NB4 (cell line): ENCODE measurements at regions not wholly inside any gene's neighbourhood (a gene's known extent, or its start where the extent isn't known, plus 50 kb on each side); places are given as distances from the start of the nearest gene placed in this dataset.

ENCODE experiments used
- DNase-seq: peaks from one replicate; pipeline ENCODE4 v3.0.0; 2010; ENCODE audit warnings: low read depth
- H3K4me3 ChIP-seq: one replicate; pipeline ENCODE4 v1.5.1; 2011; ENCODE audit warnings: mild to moderate bottlenecking, low read depth, low read length, moderate library complexity
- MYC ChIP-seq: IDR thresholded peaks from 2 replicates; pipeline ENCODE4 v1.6.1; 2011; ENCODE audit warnings: low read depth, low read length
- POLR2A ChIP-seq: IDR thresholded peaks from 2 replicates; pipeline ENCODE4 v1.6.1; 2011; ENCODE audit warnings: mild to moderate bottlenecking; ENCODE audit not compliant: insufficient read length; ENCODE audit errors: extremely low read depth
- TF ChIP-seq, protein P1 (sequence below): IDR thresholded peaks from 2 replicates; pipeline ENCODE4 v1.6.1; 2011; ENCODE audit warnings: low read depth, low read length
- TF ChIP-seq, protein P2 (sequence below): IDR thresholded peaks from one replicate; pipeline ENCODE4 v1.5.1; 2012; ENCODE audit warnings: low read depth, low read length

DNA sequence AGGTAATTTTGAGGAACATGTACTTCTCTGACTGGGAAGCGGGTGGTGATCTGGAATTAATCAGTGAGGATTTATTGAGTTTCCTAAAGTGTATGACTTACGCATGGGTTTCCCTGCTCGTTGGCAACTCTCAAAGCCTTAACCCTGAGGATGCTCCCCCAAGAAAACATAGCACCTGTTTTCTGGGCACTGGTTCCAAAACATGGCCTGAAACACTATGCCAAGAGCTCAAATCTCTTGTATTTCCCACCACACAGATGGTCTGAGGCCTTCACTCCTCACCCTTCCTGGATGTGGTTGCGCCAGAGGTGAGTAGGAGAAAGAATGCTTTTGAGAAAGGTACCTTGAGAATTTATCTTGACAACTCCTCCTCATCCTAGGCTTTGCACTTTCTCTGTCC is 250.4 kb downstream of the FZD1 start:
- DNase-seq = no peak
- no peak overlapping the region for H3K4me3 ChIP-seq
- TF ChIP-seq POLR2A = no peak
- TF ChIP-seq, protein P1, sequence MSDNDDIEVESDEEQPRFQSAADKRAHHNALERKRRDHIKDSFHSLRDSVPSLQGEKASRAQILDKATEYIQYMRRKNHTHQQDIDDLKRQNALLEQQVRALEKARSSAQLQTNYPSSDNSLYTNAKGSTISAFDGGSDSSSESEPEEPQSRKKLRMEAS = no peak
- TF ChIP-seq MYC = no peak
- TF ChIP-seq, protein P2, sequence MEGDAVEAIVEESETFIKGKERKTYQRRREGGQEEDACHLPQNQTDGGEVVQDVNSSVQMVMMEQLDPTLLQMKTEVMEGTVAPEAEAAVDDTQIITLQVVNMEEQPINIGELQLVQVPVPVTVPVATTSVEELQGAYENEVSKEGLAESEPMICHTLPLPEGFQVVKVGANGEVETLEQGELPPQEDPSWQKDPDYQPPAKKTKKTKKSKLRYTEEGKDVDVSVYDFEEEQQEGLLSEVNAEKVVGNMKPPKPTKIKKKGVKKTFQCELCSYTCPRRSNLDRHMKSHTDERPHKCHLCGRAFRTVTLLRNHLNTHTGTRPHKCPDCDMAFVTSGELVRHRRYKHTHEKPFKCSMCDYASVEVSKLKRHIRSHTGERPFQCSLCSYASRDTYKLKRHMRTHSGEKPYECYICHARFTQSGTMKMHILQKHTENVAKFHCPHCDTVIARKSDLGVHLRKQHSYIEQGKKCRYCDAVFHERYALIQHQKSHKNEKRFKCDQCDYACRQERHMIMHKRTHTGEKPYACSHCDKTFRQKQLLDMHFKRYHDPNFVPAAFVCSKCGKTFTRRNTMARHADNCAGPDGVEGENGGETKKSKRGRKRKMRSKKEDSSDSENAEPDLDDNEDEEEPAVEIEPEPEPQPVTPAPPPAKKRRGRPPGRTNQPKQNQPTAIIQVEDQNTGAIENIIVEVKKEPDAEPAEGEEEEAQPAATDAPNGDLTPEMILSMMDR = no peak

DNA sequence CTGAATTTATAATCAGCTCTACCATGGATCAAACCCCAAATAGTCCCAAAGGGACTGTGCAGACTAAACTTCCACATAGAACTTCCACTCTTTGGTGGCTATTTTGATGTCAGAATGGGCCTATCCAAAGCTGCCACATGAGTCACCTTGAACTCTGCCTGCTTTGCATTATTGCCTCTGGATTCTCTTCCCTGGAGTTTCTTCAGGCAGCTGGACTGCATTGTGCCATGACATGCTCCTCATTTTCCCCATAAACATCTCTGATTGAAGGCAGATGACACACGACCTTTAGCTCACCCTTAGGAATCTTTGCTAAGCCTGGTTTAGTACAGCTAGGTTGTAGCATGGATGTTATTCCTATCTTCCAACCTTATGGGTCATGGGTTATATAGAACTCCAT is 251.7 kb downstream of the FZD1 start:
- TF ChIP-seq MYC (no peak), POLR2A (no peak)
- TF ChIP-seq, protein P2 = no peak
- TF ChIP-seq, protein P1 = no peak
- no peak overlapping the region for H3K4me3 ChIP-seq
- DNase-seq = no peak

DNA sequence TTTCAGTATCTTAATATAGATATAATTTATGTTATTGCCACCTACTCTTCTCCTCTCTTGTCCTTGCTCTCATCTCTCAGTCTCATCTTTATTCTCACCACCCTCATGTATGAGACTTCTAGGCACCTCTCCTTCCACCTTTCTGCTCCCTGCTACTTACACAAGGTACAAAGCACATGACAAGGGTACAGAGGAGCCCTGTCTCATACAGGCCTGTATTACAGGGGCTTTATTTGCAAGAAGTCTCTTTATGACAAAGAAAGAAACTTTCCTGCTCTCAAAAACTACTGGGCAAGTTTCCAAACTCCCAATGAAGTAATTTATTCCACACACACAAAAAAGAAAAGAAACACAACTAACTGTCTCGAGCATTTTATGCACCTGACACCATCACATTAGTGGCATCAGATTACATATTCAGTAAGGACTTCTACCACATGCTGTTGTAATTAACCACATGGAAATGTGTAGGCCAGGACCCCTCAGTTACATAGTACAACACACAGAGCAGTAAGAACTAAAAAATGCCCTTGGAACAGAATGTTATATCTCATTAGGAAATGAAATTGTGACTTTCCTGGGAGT is 253.1 kb downstream of the FZD1 start:
- no peak for DNase-seq
- H3K4me3 ChIP-seq = no peak overlapping the region
- TF ChIP-seq MYC = no peak
- TF ChIP-seq, protein P2 = no peak
- TF ChIP-seq, protein P1 = no peak
- TF ChIP-seq POLR2A = no peak

DNA sequence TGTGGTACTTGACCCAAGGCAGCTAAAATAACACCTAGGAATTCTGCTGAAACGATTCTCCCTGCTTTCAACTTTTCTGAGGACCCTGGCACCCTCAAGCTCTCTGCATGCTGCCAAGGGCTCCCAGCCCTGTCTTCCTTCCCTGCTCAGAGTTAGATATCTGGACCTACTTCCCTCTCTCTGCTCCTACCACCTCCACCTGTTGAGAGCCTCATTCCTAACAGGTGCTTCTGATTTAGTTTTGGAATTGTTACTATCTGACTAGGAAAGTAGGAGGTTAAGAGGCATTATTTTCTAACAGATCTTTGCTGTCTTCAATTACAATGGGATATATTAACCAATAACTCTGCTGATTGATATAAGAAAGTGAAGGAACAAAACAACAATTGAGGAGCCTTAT is 253.8 kb downstream of the FZD1 start:
- no peak overlapping the region for H3K4me3 ChIP-seq
- no peak for DNase-seq
- TF ChIP-seq POLR2A (no peak), MYC (no peak)
- TF ChIP-seq, protein P1 = no peak
- TF ChIP-seq, protein P2 = no peak

DNA sequence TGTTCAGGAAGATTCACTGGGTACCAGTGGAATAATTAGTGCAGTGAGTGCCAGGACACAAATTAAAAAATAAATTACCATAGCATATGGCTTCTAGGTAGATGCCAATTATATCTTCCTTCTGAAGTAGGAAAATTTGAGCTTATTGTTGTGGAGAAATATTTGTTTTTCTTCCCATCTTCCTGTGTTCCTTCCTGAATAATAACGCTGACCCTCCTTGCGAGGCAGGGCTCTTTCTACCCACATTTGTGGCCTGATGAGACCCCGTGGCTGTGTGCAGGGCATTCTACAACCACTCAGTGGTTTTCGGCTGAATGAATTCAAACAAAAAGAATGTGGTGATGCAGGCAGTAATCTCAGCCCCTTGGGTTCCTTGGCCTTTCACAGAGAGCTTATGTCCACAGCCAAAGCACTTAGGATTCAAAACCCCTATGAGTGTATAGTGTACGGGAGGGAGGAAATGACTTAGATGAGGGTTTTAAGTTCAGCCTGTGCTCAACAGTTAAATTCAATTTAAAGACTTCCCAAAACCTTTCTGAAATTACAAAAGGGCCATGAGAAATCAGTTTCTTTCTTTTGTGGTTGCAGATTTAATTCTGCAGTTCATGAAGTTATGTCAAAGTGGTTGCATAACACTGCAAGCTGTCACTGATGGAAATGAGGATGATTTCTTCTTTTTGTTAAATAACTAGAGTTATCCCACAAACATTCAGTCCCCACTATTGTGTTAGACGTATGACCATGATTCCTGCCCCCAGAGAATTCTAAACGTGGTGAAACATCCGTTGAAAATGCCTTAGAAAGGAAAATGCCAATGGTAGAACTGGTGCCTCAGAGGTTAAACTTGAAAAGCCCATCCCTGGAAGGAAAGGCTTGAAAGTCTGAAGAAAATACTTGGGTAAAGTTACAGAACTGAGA is 255.3 kb downstream of the FZD1 start:
- no peak for DNase-seq
- TF ChIP-seq POLR2A (no peak), MYC (no peak)
- TF ChIP-seq, protein P1 = no peak
- TF ChIP-seq, protein P2 = no peak

More for the DNA sequence above, 255.3 kb downstream of the FZD1 start:
- H3K4me3 ChIP-seq = no peak overlapping the region
